B cell (primary cell): ENCODE measurements at regions not wholly inside any gene's neighbourhood (a gene's known extent, or its start where the extent isn't known, plus 50 kb on each side); places are given as distances from the start of the nearest gene placed in this dataset.
A peak's percentile ranks its signal among the peaks of the same experiment; 100 is the strongest.

Source experiments
- ATAC-seq: fragments of 200-7000 bp; cut with Tn5 transposase; one replicate; pipeline ENCODE4 v1.10.0; 2021; ENCODE audit warnings: low read depth, mild to moderate bottlenecking, moderate number of reproducible peaks, moderate library complexity
- CTCF ChIA-PET: fragments of 350-600 bp; sonication (Branson Sonifier 250); formaldehyde crosslinking; loops from one replicate; lab custom pipeline; 2021; ENCODE audit warnings: antibody characterized with exemption, inconsistent platforms; lab: Charles Lee
- POLR2A ChIA-PET: fragments of 350-600 bp; sonication (Branson Sonifier 250); formaldehyde crosslinking; loops from one replicate; lab custom pipeline; 2021; ENCODE audit warnings: antibody characterized with exemption; lab: Charles Lee
- DNase-seq: peaks from one replicate; pipeline ENCODE4 v3.0.0; 2013
- H2AFZ ChIP-seq: 2 replicates; pipeline ENCODE4 v1.6.1; 2012; ENCODE audit warnings: mild to moderate bottlenecking, low read depth, low read length; ENCODE audit not compliant: insufficient read depth, poor library complexity, severe bottlenecking
- H3K27ac ChIP-seq, 2 donors: 1 replicate in 1 of 2; 2 replicates in 1 of 2; pipeline ENCODE4 v1.5.1; 2012 to 2013; ENCODE audit warnings: low read length in 2 of 2, mild to moderate bottlenecking in 2 of 2, moderate library complexity in 1 of 2
- H3K27me3 ChIP-seq, 4 experiments: fragments of 200-600 bp in 1 of 4; sonication (generic) in 1 of 4; replicated peaks in 1 of 4; 1 replicate in 2 of 4; 2 replicates in 2 of 4; pipeline versions ENCODE4 v1.6.1 to v1.7.0; 2013 to 2016; ENCODE audit warnings: low read length in 3 of 4, mild to moderate bottlenecking in 2 of 4, mixed read lengths in 1 of 4, moderate library complexity in 1 of 4; ENCODE audit not compliant: insufficient read depth in 4 of 4, control insufficient read depth in 3 of 4; ENCODE audit errors: control extremely low read depth in 1 of 4
- H3K36me3 ChIP-seq, 2 experiments: replicated peaks in 1 of 2; 1 replicate in 1 of 2; 2 replicates in 1 of 2; pipeline versions ENCODE4 v1.6.1 to v1.7.1; 2013; ENCODE audit warnings: low read length in 1 of 2; ENCODE audit not compliant: insufficient read depth in 2 of 2, control insufficient read depth in 1 of 2; ENCODE audit errors: control extremely low read depth in 1 of 2, extremely low read depth in 1 of 2
- H3K4me1 ChIP-seq, 2 donors: fragments of 200-600 bp in 1 of 2; sonication (generic) in 1 of 2; 1 replicate in 1 of 2; 2 replicates in 1 of 2; pipeline versions ENCODE4 v1.5.1 to v1.6.1; 2013 to 2017; ENCODE audit warnings: low read length in 2 of 2; ENCODE audit not compliant: control insufficient read depth in 2 of 2, insufficient read depth in 2 of 2
- H3K4me2 ChIP-seq: replicated peaks from 2 replicates; pipeline ENCODE3; 2012; ENCODE audit warnings: mild to moderate bottlenecking, low read depth, low read length; ENCODE audit not compliant: poor library complexity, severe bottlenecking
- H3K4me3 ChIP-seq, 5 experiments: fragments of 200-600 bp in 1 of 5; sonication (generic) in 1 of 5; 1 replicate in 3 of 5; 2 replicates in 2 of 5; pipeline versions ENCODE4 v1.5.1 to v1.7.0; 2011 to 2016; ENCODE audit warnings: low read length in 4 of 5, mild to moderate bottlenecking in 4 of 5, low read depth in 2 of 5, control low read depth in 1 of 5, moderate library complexity in 1 of 5; ENCODE audit not compliant: insufficient read depth in 1 of 5; ENCODE audit errors: control extremely low read depth in 1 of 5, extremely low read depth in 1 of 5
- H3K79me2 ChIP-seq: fragments of 200-600 bp; sonication (generic); one replicate; pipeline ENCODE4 v1.6.0; 2016; ENCODE audit warnings: low read length; ENCODE audit not compliant: control insufficient read depth, insufficient read depth
- H3K9ac ChIP-seq: fragments of 200-600 bp; sonication (generic); 2 replicates; pipeline ENCODE4 v1.6.1; 2017; ENCODE audit warnings: mild to moderate bottlenecking, low read length, moderate library complexity
- H3K9me3 ChIP-seq, 3 donors: one replicate each; pipeline versions ENCODE4 v1.6.1 to v1.7.1; 2013; ENCODE audit warnings: low read length in 2 of 3; ENCODE audit not compliant: control insufficient read depth in 2 of 3, insufficient read depth in 1 of 3; ENCODE audit errors: control extremely low read depth in 1 of 3
- H4K20me1 ChIP-seq: 2 replicates; pipeline ENCODE4 v1.6.0; 2012; ENCODE audit warnings: mild to moderate bottlenecking, low read length; ENCODE audit not compliant: insufficient read depth, control insufficient read depth, poor library complexity, severe bottlenecking
- H3K27ac Mint-ChIP-seq: one replicate; pipeline ENCODE4 v1.8.0; 2021; ENCODE audit warnings: mixed read lengths
- H3K27me3 Mint-ChIP-seq: one replicate; pipeline ENCODE4 v1.8.0; 2021; ENCODE audit warnings: mixed read lengths
- H3K4me1 Mint-ChIP-seq: one replicate; pipeline ENCODE4 v1.8.0; 2021; ENCODE audit warnings: mixed read lengths
- H3K4me3 Mint-ChIP-seq: one replicate; pipeline ENCODE4 v1.8.0; 2021; ENCODE audit warnings: mixed read lengths
- H3K9me3 Mint-ChIP-seq: one replicate; pipeline ENCODE4 v1.8.0; 2022; ENCODE audit warnings: mixed read lengths; ENCODE audit not compliant: insufficient read depth
- EZH2 ChIP-seq: IDR thresholded peaks from 2 replicates; pipeline ENCODE4 v1.6.1; 2012; ENCODE audit warnings: borderline replicate concordance, low read depth, mild to moderate bottlenecking, moderate library complexity, low read length; ENCODE audit not compliant: insufficient read depth, poor library complexity, severe bottlenecking
- WGBS: methylation state at CpG from one replicate; pipeline ENCODE4 v1.1.5; 2013; ENCODE audit warnings: missing lambda C conversion rate; ENCODE audit not compliant: insufficient coverage; 5-methylcytosine and 5-hydroxymethylcytosine counted together
- intact Hi-C: fragments of 100-400 bp; cut with micrococcal nuclease; formaldehyde crosslinking; loops from one replicate; pipeline ENCODE4 v1.10.0; 2022
- TF ChIP-seq, protein P1 (sequence below): fragments of 200-600 bp; IDR thresholded peaks from one replicate; pipeline ENCODE4 v1.8.0; 2022; ENCODE audit warnings: antibody characterized with exemption, mild to moderate bottlenecking

DNA sequence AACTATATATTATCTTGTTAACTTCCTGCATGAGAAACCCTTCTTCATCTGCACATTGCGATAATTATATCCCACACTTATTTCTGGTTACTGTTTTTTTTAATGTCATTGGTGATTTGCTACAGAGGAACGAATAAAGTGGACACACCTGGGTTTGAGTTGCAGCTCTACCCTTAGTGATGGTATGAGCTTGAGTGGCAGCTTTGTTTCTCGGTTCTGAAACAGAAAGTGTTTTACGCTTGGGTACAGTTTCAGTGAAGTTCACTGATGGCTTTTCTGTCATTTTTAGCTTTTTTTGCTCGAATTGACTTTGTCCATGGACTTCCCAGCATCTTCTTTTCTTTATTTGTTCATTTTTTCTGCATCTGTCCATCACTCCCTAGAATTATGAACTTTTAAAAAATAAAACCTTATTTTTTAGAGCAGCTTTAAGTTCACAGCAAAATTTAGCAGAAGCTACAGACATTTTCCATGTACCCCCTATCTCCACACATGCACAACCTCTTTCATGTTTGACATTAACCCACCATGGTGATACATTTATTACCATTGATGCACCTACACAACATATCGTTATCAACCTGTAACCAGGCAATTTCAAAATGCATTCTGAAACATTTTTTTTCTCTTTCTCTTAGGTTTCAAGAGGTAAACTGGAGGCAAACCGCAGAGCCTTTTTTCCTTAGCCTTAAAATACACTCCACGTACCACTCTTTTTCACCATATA lies 1041.6 kb upstream of the PRKX start:
- ChIA-PET POLR2A (no interaction called here), CTCF (no interaction called here)
- Histone ChIP-seq H4K20me1 (no peaks in the 10 kb centered on the region), H3K4me1 (peaks cover 7 to 8% of the 10 kb centered on the region in 2 donors), H3K9ac (no peak overlapping the region), H3K27me3 (no peaks in the 10 kb centered on the region), H3K4me2 (peak overlapping the region; percentile 30), H3K9me3 (no peaks in the 10 kb centered on the region), H3K36me3 (no peaks in the 10 kb centered on the region), H3K79me2 (no peaks in the 10 kb centered on the region), H3K27ac (peak overlapping the region; percentile 52 to 55), H3K4me3 (peak overlapping the region in 2 of 5 experiments; percentile 2 to 13), H2AFZ (peak overlapping the region; percentile 58)
- WGBS: 26% methylated on average over 3 of the region's 8 CpGs
- no peak for TF ChIP-seq EZH2
- TF ChIP-seq, protein P1, sequence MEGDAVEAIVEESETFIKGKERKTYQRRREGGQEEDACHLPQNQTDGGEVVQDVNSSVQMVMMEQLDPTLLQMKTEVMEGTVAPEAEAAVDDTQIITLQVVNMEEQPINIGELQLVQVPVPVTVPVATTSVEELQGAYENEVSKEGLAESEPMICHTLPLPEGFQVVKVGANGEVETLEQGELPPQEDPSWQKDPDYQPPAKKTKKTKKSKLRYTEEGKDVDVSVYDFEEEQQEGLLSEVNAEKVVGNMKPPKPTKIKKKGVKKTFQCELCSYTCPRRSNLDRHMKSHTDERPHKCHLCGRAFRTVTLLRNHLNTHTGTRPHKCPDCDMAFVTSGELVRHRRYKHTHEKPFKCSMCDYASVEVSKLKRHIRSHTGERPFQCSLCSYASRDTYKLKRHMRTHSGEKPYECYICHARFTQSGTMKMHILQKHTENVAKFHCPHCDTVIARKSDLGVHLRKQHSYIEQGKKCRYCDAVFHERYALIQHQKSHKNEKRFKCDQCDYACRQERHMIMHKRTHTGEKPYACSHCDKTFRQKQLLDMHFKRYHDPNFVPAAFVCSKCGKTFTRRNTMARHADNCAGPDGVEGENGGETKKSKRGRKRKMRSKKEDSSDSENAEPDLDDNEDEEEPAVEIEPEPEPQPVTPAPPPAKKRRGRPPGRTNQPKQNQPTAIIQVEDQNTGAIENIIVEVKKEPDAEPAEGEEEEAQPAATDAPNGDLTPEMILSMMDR: no peak
- ATAC-seq (no peak), DNase-seq (no peak)
- Mint-ChIP-seq H3K4me3 (peak overlapping the region; percentile 59), H3K9me3 (no peaks in the 10 kb centered on the region), H3K4me1 (peaks cover 13% of the 10 kb centered on the region), H3K27me3 (no peaks in the 10 kb centered on the region), H3K27ac (peak overlapping the region; percentile 76)
- intact Hi-C loops: no loop called here

DNA sequence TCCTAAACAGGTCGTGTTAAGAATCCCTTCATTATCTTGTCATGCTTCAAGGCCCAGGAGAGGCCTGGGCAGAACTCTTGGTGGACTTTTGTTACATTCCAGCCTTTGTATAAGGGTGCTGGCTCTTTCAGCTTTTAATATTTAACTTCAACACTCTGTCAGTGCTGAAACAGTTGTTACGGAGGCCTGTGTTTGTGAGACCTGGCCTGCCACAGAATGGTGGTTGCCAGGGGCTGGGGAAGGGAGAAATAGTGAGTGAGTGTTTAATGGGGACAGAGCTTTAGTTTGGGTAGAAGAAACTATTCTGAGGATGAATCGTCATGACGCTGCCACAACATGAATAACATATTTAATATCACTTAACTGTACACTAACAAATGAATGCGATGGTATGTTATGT lies 1027.6 kb upstream of the PRKX start:
- intact Hi-C loops: no loop called here
- H3K27ac Mint-ChIP-seq: no peak overlapping the region
- CTCF ChIA-PET: no interaction called here
- no peaks in the 10 kb centered on the region for H3K9me3 Mint-ChIP-seq
- H3K27me3 Mint-ChIP-seq: no peaks in the 10 kb centered on the region
- no peak overlapping the region for H3K4me3 Mint-ChIP-seq
- no peaks in the 10 kb centered on the region for H3K4me1 Mint-ChIP-seq
- DNase-seq (no peak), ATAC-seq (no peak)
- Histone ChIP-seq H3K4me1 (no peaks in the 10 kb centered on the region), H3K9me3 (no peaks in the 10 kb centered on the region), H3K79me2 (no peaks in the 10 kb centered on the region), H4K20me1 (no peaks in the 10 kb centered on the region), H3K4me2 (no peak overlapping the region), H3K27me3 (no peaks in the 10 kb centered on the region), H3K4me3 (no peak overlapping the region), H3K9ac (no peak overlapping the region), H3K36me3 (no peaks in the 10 kb centered on the region), H3K27ac (no peak overlapping the region), H2AFZ (no peak overlapping the region)
- TF ChIP-seq, protein P1: no peak
- no peak for TF ChIP-seq EZH2
- whole genome bisulfite sequencing: 67% methylated on average over 1 of the region's 5 CpGs
- POLR2A ChIA-PET: no interaction called here
